Activated CD8-positive, alpha-beta memory T cell treated with anti-CD3 and anti-CD28 coated beads, Interleukin-2, amount 50 U/mL, for 4 hours (primary cell): ENCODE measurements at regions not wholly inside any gene's neighbourhood (a gene's known extent, or its start where the extent isn't known, plus 50 kb on each side); places are given as distances from the start of the nearest gene placed in this dataset.

Experiments used
- DNase-seq: peaks from one replicate; pipeline ENCODE4 v3.0.0-alpha.2; 2020

GRCh38 chr18:78673516-78674321 is 305.9 kb upstream of the SALL3 start:
- DNase-seq, result no peak

GRCh38 chr18:78675231-78675630 is 304.4 kb upstream of the SALL3 start:
- no peak for DNase-seq

- no peak for DNase-seq
Observed at GRCh38 chr18:78676622-78677482, 302.8 kb upstream of the SALL3 start.

- no peak for DNase-seq
Observed at GRCh38 chr18:78677483-78678317, 301.9 kb upstream of the SALL3 start.

GRCh38 chr18:78678318-78678695 is 301.3 kb upstream of the SALL3 start:
- DNase-seq, result no peak

- no peak for DNase-seq
Observed at GRCh38 chr18:78679031-78679430, 300.6 kb upstream of the SALL3 start.

DNA sequence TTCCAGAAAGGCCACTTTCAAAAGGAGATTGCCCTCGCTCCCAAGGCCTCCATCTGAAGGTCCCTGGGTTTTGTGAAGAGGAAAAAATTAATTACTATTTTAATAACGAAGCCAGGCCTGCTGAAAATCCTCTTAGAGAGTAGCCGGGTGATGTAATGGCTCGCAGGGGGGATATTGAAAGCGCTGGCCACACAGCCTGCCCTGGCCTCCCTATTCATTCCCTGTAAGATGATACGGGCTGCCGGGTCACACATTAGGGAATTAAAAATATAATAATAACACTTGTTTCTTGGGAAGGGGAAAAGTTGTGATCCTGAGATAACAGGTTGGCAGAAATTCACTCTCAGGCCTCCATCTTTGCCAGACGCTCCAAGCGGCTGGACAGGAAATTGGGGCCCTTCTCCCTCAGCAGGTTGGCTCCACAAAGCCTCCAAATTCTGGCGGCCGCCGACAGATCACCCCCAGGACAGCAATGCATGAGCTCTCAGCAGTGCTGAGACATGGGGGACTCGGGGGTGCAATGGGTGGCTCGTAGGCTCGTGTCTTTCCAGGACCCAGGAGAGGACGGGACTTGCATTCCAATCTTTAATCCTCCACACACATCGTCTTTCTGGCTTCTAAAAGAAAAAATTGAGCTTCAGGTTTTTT is 299.9 kb upstream of the SALL3 start:
- no peak for DNase-seq

- no peak for DNase-seq
Observed at GRCh38 chr18:78681396-78681795, 298.2 kb upstream of the SALL3 start.

- DNase-seq, result no peak
Observed at GRCh38 chr18:78681934-78682333, 297.7 kb upstream of the SALL3 start.

DNA sequence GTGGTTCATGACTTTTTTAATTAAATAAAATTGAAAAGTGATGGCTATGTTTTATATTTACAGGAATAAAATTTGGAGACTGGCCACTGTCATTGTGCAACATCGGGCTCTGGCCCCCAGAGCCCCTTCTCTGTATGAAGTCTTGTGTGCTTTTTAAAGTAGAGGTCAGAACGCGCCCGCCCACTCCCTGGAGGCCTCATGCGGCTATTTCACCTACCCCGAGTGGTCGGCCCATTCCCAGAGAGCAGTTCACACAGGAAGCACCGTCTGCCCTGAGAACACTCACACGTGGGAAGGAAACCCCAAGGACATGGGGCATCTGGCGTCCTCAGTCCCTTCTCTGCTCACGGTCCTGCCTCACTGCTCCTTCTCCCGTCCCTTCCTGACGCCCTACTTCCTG is 296.9 kb upstream of the SALL3 start:
- DNase-seq, result no peak

- DNase-seq, result no peak
Observed at GRCh38 chr18:78683191-78684010, 296.2 kb upstream of the SALL3 start.

DNA sequence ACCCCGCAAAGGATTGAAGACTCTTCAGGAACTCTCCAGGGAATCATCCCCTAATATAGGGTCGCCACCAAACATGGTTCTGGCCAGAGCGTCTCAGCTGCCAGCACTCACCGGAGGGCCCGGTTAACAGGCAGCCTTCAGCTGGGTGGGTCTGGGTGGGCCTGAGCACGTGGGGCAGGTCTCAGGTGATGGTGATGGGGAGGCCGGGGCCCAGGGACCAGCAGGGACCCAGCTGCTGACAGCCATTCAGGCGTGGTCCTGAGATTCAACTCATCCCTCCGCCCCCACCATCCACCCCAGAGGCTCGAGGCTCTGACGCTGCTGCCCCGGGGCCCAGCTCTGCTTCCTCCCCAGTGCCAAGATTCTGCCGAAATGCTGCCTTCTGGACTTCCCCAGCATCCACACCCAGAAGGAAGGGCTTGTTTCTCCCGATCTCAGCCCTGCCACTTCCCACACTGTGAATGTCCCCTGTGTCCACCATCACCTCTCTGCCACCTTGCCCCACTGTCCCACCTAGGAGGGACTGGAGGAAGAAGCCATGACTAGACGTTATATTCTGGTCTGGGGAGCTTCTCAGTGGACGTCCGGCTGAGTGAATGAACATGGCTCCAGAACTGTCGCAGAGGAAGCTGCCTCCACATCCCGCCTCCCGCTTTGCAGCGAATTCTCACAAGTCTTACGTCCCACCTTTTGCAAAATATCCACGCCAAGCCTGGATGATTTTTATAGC is 294.2 kb upstream of the SALL3 start:
- DNase-seq, result no peak

DNA sequence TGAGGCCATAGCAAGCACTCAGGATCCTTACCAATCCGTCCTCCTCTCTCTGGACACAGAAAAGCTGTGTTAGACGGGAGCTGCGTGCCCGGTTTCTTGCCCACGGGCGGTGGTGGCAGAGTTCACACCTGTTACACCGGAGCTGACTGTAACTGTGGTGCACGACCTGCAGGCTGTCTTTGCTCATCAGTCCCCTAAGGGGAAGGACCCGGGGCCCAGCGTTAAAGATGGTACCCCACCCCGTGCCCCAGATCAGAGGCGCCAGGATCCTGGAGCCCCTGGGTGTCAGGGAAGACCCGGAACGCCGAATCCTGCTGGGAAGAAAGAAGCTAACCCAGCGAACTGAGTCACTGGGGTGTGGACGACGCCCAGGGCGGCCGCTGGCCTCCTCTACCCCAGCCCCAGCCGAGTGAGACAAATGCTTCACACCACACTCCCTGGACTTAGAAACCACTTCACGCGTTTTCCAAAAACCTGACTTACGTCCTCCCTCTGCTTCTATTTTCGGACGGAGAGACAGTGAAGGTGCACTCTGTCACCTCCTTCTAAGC is 293.6 kb upstream of the SALL3 start:
- DNase-seq, result no peak

DNA sequence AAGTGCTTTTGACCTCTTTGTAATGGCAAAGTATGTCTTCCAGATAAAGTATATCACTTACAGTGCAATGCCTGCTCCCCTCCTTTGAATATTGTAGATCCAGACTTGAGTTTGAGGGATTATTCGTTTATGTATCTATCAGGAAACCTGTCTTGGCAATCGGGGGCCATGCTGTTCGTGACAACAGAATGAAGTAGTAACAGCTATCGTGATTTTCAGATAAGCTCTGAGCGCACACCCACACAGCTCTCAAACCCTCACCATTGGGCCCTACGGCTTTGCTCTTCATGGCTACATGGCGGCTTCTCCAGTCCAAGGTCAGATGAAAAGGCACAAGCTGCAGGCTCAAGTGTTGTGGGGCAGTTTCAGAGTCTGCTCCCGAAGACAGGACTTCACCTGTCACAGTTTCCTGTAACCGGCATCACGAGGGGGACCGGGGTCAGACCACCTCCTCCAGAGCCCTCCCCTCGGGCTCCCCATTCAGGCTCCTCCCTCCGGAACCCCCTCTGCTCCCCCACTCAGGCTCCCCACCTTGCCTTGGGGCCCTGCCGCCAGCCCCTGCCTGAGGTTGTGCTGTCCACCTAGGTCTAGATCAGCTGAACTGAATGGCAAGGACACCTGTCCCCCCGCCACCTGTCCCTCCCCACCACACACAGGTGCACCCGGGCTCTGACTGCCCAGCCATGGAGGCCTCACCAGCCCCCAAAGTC is 292.5 kb upstream of the SALL3 start:
- DNase-seq, result no peak

DNA sequence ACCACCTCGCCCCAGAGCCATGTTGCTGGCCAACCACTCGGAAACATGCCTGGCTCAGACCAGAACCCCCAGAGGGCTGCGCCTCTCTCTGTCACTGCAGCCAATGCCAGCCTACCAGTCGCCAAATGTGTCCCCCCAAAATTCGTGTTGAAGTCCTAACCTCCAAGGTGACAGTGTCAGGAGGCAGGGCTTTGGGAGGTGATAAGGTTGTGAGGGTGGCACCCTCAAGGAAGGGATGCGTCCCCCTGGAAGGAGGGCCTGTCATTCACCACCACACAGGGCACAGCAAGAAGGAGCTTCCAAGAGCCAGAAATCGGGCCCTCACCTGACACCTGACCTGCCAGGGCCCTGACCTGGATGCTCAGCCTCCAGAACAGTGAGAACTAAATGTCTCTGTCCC is 291.9 kb upstream of the SALL3 start:
- DNase-seq, result no peak

DNA sequence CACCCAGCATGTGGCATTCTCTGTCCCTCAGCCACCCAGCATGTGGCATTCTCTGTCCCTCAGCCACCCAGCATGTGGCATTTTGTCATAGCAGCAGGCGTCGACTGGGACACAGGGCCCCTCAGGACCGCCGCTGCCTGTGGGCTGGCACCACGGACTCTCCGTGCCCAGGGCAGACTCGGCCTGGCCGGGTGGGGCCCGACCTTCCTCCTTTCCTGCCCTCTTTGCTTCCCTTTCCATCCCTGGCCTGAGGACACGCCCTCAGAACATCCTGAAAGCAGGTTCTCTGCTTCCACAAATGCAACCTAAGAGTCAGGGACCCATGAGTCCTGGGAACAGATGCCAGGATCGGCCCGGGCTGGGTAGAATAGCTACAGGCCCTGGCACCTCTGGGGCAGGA is 291.4 kb upstream of the SALL3 start:
- DNase-seq, result no peak

DNA sequence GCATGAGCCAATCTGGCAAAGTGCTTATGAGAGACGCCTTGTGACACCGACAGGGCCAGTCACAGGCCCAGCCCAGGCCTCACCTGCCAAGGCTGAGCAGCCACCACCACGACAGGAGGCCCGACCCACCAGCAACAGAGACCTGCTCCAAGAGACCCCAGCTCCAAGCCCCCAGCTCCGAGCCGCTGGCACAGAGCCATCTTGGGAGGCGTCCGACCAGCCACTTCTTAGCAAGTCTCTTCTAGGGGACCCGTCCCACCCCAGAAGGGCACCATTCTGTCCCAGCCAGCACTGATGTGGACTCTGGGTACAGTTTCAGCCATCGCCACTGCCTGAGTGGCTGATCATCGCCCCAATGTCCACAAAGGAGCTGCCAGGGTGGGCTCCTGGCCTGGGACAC is 290.7 kb upstream of the SALL3 start:
- DNase-seq, result no peak

GRCh38 chr18:78689606-78690005 is 290.0 kb upstream of the SALL3 start:
- DNase-seq, result no peak

DNA sequence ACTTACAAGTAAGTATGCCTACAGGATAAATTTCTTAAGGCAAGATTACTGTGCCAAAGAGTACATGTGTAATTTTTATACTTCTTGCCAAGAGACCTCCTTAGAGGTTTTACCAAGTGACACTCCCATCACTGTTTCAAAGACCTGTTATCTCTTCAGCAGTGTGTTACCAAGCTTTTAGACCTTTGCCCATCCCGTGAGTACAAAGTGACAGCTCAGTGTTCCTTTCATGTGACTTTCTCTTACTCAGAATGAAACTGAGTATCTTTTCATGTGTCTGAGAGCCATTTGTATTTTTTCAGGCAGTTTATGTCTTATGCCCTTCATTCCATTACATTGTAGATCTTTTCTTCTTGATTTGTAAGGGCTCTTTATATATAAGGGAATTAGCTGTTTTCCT is 287.5 kb upstream of the SALL3 start:
- DNase-seq, result no peak

DNA sequence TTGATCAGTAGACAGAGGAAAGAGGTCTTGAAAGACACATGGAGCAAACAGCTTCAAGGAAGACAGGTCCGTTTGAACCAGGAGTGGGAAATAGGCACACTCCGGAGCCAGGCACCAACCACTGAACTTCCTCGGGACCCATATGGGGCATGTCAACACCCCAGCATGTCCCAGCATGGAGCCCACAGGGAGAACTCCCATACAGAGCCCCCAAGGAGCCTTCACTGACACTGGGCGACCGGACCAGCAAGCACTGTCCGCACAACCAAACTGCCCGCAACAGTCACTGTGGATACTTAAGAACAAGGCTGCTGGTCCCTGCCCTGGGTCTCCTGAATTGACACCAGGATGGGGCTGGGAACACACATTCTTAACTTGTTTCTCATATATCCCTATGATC is 286.2 kb upstream of the SALL3 start:
- no peak for DNase-seq
